Heart right ventricle (tissue), 16 donors: ENCODE measurements at regions not wholly inside any gene's neighbourhood (a gene's known extent, or its start where the extent isn't known, plus 50 kb on each side); places are given as distances from the start of the nearest gene placed in this dataset.
"Not testable (repeated sequence)": the region's sequence is repeated elsewhere in the genome, so short reads cannot be mapped to it uniquely, and the experiment has no call there.

Source experiments
- ATAC-seq, 8 donors: fragments of 200-7000 bp; cut with Tn5 transposase; one replicate each; pipeline ENCODE4 v1.9.1; 2020; ENCODE audit warnings: mild to moderate bottlenecking in 8 of 8, moderate library complexity in 8 of 8, moderate number of reproducible peaks in 1 of 8
- DNase-seq, 2 donors: peaks; one replicate each; pipeline ENCODE4 v3.0.0-alpha.2; 2020
- H3K27ac ChIP-seq, 10 donors: fragments of 200-600 bp; sonication (generic) in 2 of 10; one replicate each; pipeline versions ENCODE4 v1.5.0 to v1.8.0; 2020 to 2022; ENCODE audit warnings: mild to moderate bottlenecking in 3 of 10
- H3K27me3 ChIP-seq, 7 donors: fragments of 200-600 bp; one replicate each; pipeline ENCODE4 v1.8.0; 2021 to 2022; ENCODE audit warnings: mild to moderate bottlenecking in 2 of 7
- H3K36me3 ChIP-seq, 9 donors: fragments of 200-600 bp; sonication (generic) in 1 of 9; one replicate each; pipeline versions ENCODE4 v1.5.0 to v1.8.0; 2020 to 2022; ENCODE audit warnings: mild to moderate bottlenecking in 2 of 9
- H3K4me1 ChIP-seq, 9 donors: fragments of 200-600 bp; sonication (generic) in 1 of 9; one replicate each; pipeline versions ENCODE4 v1.5.0 to v1.8.0; 2020 to 2022; ENCODE audit warnings: mild to moderate bottlenecking in 4 of 9
- H3K4me3 ChIP-seq, 10 donors: fragments of 200-600 bp; sonication (generic) in 2 of 10; one replicate each; pipeline versions ENCODE4 v1.5.0 to v1.8.0; 2020 to 2022; ENCODE audit warnings: mild to moderate bottlenecking in 7 of 10, moderate library complexity in 2 of 10
- H3K9me3 ChIP-seq, 11 donors: fragments of 200-600 bp in 10 of 11; sonication (generic) in 2 of 11; one replicate each; pipeline versions ENCODE4 v1.5.0 to v1.8.0; 2013 to 2022; ENCODE audit warnings: mild to moderate bottlenecking in 2 of 11, control low read depth in 1 of 11, moderate library complexity in 1 of 11
- WGBS, 2 donors: extraction: QIAGEN DNeasy Blood & Tissue Kit; methylation state at CpG; one replicate each; pipeline ENCODE4 v1.1.7; 2013; ENCODE audit warnings: inconsistent platforms in 1 of 2; 5-methylcytosine and 5-hydroxymethylcytosine counted together
- intact Hi-C, 10 donors: fragments of 100-400 bp; cut with DNase I; formaldehyde crosslinking; loops; one replicate each; pipeline versions ENCODE4 v1.11.1 to v1.14.2; 2022
- TF ChIP-seq, protein P1 (sequence below), 9 donors: fragments of 200-600 bp; sonication (generic) in 2 of 9; IDR thresholded peaks; one replicate each; pipeline versions ENCODE4 v1.5.0 to v1.8.0; 2021 to 2022; ENCODE audit warnings: antibody characterized with exemption in 9 of 9, mild to moderate bottlenecking in 5 of 9, moderate library complexity in 1 of 9
- donor health status: Arrhythmogenic right ventricular cardiomyopathy.
- donor health status: ischemic (EF 13 %, LVEDD 7.1; RV severe dilation, severe dysfunction).
- donor health status: healthy with polysubstance abuse.
- donor health status: DM: no; HTN: yes; CAD: no.
- donor health status: DM: no; HTN: no; CAD: no.
- donor health status: ischemic (EF 25% LVEDD 6.9; RV normal size, moderate dysfunction).
- donor health status: ischemic (EF 25% LVEDD 5.7; RV mildly dilated, moderate dysfunction).
- donor health status: healthy.
- donor health status: DM: yes; HTN: yes; CAD: no.
- donor health status: Ischemic cardiomyopathy.
- donor health status: ischemic (EF 35%, LVEDD 5.7; RV mildly dilated, moderate dysfunction).
- donor health status: nonischemic (EF 11% LVEDD 7.7; RV severe dilation, severe dysfunction).
- donor health status: DM: yes; HTN: yes; CAD: no.
- donor health status: PGD.
- donor health status: ischemic (EF 29% LVEDD 5.4; RV normal size, mild dysfunction).
- donor health status: nonischemic (EF 23%, LVEDD 6.1; RV moderate dilation, normal function).

GRCh38 chr9:38126730-38127129 lies 57.7 kb upstream of the SHB start:
- Histone ChIP-seq H3K27ac (no peak overlapping the region), H3K9me3 (no peaks in the 10 kb centered on the region), H3K4me3 (no peak overlapping the region), H3K4me1 (no peaks in the 10 kb centered on the region), H3K36me3 (no peaks in the 10 kb centered on the region), H3K27me3 (peaks cover 0 to 5% (median 0%) of the 10 kb centered on the region in 7 donors)
- TF ChIP-seq, protein P1, sequence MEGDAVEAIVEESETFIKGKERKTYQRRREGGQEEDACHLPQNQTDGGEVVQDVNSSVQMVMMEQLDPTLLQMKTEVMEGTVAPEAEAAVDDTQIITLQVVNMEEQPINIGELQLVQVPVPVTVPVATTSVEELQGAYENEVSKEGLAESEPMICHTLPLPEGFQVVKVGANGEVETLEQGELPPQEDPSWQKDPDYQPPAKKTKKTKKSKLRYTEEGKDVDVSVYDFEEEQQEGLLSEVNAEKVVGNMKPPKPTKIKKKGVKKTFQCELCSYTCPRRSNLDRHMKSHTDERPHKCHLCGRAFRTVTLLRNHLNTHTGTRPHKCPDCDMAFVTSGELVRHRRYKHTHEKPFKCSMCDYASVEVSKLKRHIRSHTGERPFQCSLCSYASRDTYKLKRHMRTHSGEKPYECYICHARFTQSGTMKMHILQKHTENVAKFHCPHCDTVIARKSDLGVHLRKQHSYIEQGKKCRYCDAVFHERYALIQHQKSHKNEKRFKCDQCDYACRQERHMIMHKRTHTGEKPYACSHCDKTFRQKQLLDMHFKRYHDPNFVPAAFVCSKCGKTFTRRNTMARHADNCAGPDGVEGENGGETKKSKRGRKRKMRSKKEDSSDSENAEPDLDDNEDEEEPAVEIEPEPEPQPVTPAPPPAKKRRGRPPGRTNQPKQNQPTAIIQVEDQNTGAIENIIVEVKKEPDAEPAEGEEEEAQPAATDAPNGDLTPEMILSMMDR (IDR thresholded peaks at IDR 0.05), result no peak
- no peak for DNase-seq
- intact Hi-C loops, result no loop called here
- ATAC-seq, result no peak
- WGBS, 2 donors, result 78 to 81% methylated on average over 6 of the region's 6 CpGs

DNA sequence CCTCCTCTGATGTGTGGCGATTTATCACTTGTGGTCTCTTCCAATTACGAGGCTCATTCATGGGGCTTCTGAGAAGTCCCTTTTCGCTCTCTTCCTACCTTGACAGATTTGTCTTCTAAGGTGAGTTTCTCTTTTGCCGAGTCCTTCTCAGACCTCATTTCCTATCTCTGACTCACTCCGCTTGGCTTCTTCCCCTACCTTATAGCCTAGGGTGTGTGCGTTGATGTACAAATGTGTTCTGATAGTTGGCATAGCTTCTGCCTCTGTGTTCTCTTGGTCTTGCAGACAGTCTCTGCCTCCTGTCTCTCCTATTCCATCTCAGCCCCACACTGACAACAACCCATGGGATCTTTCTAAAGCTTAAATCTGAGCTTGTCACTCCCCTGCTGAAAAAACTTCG lies 56.9 kb upstream of the SHB start:
- WGBS, 2 donors, result 80 to 82% methylated on average over 7 of the region's 7 CpGs
- Histone ChIP-seq H3K9me3 (no peaks in the 10 kb centered on the region), H3K27me3 (peaks cover 0 to 5% (median 0%) of the 10 kb centered on the region in 7 donors), H3K4me3 (no peak overlapping the region), H3K36me3 (no peaks in the 10 kb centered on the region), H3K4me1 (no peaks in the 10 kb centered on the region), H3K27ac (no peak overlapping the region)
- intact Hi-C loops, result no loop called here
- ATAC-seq (no peak), DNase-seq (no peak)
- TF ChIP-seq, protein P1 (IDR thresholded peaks at IDR 0.05), result no peak

DNA sequence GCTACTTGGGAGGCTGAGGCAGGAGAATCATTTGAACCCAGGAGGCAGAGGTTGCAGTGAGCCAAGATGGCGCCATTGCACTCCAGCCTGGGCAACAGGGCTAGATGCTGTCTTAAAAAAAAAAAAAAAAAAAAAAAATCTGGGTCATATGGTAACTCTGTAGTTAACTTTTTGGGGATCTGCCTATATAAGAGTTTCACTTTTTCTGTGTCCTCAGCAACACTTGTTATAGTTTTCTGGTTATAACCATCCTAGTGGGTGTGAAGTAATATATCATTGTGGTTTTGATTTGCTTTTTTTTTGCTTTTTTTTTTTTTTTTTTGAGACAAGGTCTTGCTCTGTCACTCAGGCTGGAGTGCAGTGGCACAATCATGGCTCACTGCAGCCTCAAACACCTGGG lies 54.3 kb upstream of the SHB start:
- H3K9me3 ChIP-seq, H3K27me3 ChIP-seq, H3K27ac ChIP-seq, DNase-seq, H3K36me3 ChIP-seq, H3K4me1 ChIP-seq, ATAC-seq, intact Hi-C loops, H3K4me3 ChIP-seq: not testable (repeated sequence)
- 77 to 85% methylated on average over 1 of the region's 1 CpG for WGBS, 2 donors

DNA sequence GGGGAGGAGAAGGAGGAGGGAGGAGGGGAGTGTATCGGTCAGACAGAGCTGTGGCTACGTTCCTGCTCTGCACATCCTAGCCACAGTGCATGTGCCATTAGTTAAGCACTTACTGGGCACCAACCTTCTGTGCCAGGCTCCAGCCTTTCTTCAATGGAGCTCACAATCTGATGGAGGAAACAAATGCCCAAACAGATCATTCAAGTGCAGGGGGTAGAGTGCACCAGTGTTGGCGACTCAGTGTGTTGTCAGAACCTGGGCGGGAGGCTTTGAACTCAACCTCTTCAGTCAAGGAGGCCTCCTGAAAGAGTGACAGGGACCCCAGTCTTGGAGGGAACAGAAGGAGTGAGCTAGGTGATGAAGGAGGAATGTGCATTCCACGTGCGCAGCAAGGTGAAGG lies 51.9 kb upstream of the SHB start:
- no peak overlapping the region for H3K4me3 ChIP-seq
- no peaks in the 10 kb centered on the region for H3K4me1 ChIP-seq
- WGBS, 2 donors, result 85 to 89% methylated on average over 6 of the region's 6 CpGs
- no peaks in the 10 kb centered on the region for H3K36me3 ChIP-seq
- TF ChIP-seq, protein P1 (IDR thresholded peaks at IDR 0.05), result no peak
- no peaks in the 10 kb centered on the region for H3K9me3 ChIP-seq
- no peak overlapping the region for H3K27ac ChIP-seq
- no peak for DNase-seq
- peaks cover 0 to 3% (median 0%) of the 10 kb centered on the region in 7 donors for H3K27me3 ChIP-seq
- intact Hi-C loops, result no loop called here
- no peak for ATAC-seq

DNA sequence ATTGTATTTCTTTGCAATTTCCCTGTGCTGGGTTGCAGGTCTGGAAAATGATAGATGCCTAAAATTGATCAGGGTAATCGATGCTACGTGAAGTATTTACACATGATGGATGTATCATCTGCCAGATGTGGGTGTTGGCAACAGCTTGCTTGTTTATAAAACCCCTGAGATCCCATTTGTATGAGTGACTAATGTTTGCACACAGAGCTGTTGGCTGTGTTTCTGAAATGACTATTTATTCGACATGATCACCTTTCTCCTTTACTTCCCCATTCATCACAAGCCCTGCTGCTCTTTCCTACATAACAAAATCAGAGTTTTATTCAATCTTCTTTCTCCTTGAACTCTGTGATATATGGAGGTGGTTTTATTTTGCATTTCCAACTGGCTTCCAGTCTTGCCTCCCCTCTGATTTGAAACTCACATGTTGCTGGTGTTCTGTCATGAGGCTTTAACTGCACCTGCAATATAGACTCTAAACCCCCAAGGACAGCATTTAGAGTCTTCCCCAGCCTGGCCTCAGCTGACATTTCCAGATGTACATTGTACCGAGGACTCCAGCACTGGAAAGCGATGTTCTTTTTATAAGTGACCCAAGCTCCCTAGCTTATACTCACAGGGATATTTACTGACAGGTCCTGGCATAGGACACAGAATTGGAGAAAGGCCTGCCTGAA lies 50.7 kb upstream of the SHB start:
- Histone ChIP-seq H3K9me3 (no peaks in the 10 kb centered on the region), H3K36me3 (no peaks in the 10 kb centered on the region), H3K4me1 (no peaks in the 10 kb centered on the region), H3K27me3 (peaks cover 0 to 3% (median 0%) of the 10 kb centered on the region in 7 donors), H3K27ac (no peak overlapping the region), H3K4me3 (no peak overlapping the region)
- TF ChIP-seq, protein P1 (IDR thresholded peaks at IDR 0.05), result no peak
- 78 to 83% methylated on average over 5 of the region's 5 CpGs for WGBS, 2 donors
- DNase-seq, result no peak
- intact Hi-C loops, result no loop called here
- no peak for ATAC-seq
